ENCODE measurements at regions not wholly inside any gene's neighbourhood (a gene's known extent, or its start where the extent isn't known, plus 50 kb on each side); places are given as distances from the start of the nearest gene placed in this dataset.
"Not testable (repeated sequence)": the region's sequence is repeated elsewhere in the genome, so short reads cannot be mapped to it uniquely, and the experiment has no call there.

DNA sequence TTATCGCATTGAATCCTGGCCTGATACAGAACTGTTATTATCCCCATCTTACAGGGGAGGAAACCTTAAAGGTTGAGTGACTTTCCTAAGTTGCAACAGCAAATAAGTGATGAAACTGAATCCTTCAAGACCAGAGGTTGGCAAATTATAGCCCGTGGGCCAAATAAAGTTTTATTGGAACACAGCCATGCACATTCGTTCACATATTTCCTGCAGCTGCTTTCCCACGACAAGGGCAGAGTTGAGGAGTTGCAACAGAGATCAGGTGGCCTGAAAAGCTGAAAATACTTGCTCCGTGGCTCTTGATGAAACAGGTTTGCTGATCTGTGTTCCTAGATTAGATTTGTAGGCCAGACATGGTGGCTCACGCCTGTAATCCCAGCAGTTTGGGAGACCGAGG, 126.7 kb downstream of the PHETA1 start:
- intact Hi-C loops (cut with DNase I): no loop called here
- no peak for DNase-seq
- Histone ChIP-seq H3K4me1 (ENCODE audit: insufficient read depth) (no peaks in the 10 kb centered on the region), H3K4me3 (no peak overlapping the region), H3K36me3 (no peaks in the 10 kb centered on the region), H3K9me3 (no peaks in the 10 kb centered on the region), H3K27ac (no peak overlapping the region), H3K27me3 (no peaks in the 10 kb centered on the region)
- 72 to 74% (median 74%) methylated on average over 7 of the region's 7 CpGs for WGBS, 3 donors
- TF ChIP-seq POLR2A (IDR thresholded peaks at IDR 0.05) (no peak), EP300 (IDR thresholded peaks at IDR 0.05) (no peak), CTCF (IDR thresholded peaks at IDR 0.05) (no peak)

DNA sequence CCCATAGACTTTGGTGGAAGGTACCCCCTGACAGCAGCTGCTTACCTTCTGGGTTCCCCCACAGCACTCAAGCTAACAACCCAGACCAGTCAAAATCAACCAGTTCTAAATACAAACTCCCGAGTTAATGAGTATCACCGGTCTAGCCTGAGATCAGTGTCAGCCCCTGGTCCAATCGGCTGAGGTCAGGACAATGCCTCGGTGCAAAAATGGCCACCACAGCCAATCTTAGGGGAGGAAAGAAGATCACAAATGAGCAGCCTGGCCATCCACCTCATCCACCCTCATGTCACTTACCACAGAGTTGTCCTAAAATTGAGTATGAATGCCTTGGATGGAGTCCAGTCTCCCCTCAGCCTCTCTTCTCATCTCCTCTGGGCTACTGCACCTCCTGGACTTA, 128.5 kb downstream of the PHETA1 start:
- Histone ChIP-seq H3K27me3 (no peaks in the 10 kb centered on the region), H3K4me1 (ENCODE audit: insufficient read depth) (no peaks in the 10 kb centered on the region), H3K27ac (no peak overlapping the region), H3K4me3 (no peak overlapping the region), H3K36me3 (no peaks in the 10 kb centered on the region), H3K9me3 (no peaks in the 10 kb centered on the region)
- intact Hi-C loops (cut with DNase I): no loop called here
- no peak for DNase-seq
- 70 to 77% (median 74%) methylated on average over 4 of the region's 4 CpGs for WGBS, 3 donors
- TF ChIP-seq POLR2A (IDR thresholded peaks at IDR 0.05): no peak
- TF ChIP-seq CTCF (IDR thresholded peaks at IDR 0.05): no peak
- no peak for TF ChIP-seq EP300 (IDR thresholded peaks at IDR 0.05)

DNA sequence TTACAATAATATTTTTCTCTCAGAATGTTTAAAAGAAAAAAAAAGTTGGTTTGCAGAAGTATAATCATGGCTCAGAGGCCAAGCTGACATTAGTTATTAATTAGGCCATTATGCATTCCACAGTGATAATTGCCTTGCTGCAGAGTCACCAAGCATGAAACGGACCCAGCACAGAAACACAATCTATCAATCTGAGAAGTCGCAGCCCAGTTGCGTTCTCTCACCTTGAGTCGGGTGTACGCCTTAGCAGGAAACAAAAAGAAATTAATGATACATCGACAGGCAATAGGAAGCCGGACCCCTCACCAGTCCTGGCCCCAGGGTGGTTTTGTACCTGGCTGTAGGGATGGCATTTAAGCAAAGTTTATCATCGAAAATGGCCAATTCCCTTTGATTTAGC, 129.7 kb downstream of the PHETA1 start:
- TF ChIP-seq EP300 (IDR thresholded peaks at IDR 0.05): no peak
- TF ChIP-seq POLR2A (IDR thresholded peaks at IDR 0.05): no peak
- no peak for TF ChIP-seq CTCF (IDR thresholded peaks at IDR 0.05)
- H3K4me3 ChIP-seq: no peak overlapping the region
- intact Hi-C loops (cut with DNase I): no loop called here
- no peaks in the 10 kb centered on the region for H3K9me3 ChIP-seq
- H3K27me3 ChIP-seq: no peaks in the 10 kb centered on the region
- no peak overlapping the region for H3K27ac ChIP-seq
- no peak for DNase-seq
- WGBS, 3 donors: 59 to 76% (median 64%) methylated on average over 8 of the region's 8 CpGs
- no peaks in the 10 kb centered on the region for H3K4me1 ChIP-seq (ENCODE audit: insufficient read depth)
- H3K36me3 ChIP-seq: no peaks in the 10 kb centered on the region

DNA sequence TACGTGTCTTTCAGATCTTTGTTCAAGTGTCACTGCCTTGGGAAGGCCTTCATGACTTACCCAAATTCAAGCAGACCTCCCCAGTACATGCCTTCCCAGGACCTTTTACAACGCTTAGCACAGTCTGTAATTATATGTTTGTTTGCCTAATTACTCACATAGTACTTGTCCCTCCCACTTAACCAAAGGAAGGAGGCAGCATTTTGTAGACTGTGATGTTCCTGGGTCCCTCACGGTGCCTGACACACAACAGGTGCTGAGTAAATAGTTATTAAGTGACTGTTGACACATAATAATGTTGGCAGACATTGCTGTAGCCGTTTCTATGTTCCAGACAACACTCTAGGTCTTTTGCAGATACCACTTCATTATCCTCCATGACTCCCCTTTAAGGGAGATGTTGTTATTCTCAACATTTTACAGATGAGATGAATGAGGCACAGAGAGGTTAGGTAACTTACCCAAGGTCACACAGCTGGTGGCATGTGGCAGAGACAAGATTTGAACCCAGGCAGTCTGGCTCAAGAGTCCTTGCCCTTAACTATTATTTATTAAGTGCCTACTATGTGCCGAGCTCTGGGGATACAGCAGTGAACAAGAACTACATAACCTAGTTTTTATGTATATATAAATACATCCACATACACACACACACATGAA, 130.7 kb downstream of the PHETA1 start:
- Histone ChIP-seq H3K36me3 (no peaks in the 10 kb centered on the region), H3K27me3 (no peaks in the 10 kb centered on the region), H3K4me1 (ENCODE audit: insufficient read depth) (no peaks in the 10 kb centered on the region), H3K27ac (no peak overlapping the region), H3K9me3 (no peaks in the 10 kb centered on the region), H3K4me3 (no peak overlapping the region)
- WGBS, 3 donors: 37 to 56% (median 42%) methylated on average over 5 of the region's 5 CpGs
- no peak for DNase-seq
- intact Hi-C loops (cut with DNase I): no loop called here
- no peak for TF ChIP-seq CTCF (IDR thresholded peaks at IDR 0.05)
- TF ChIP-seq POLR2A (IDR thresholded peaks at IDR 0.05): no peak
- TF ChIP-seq EP300 (IDR thresholded peaks at IDR 0.05): no peak

DNA sequence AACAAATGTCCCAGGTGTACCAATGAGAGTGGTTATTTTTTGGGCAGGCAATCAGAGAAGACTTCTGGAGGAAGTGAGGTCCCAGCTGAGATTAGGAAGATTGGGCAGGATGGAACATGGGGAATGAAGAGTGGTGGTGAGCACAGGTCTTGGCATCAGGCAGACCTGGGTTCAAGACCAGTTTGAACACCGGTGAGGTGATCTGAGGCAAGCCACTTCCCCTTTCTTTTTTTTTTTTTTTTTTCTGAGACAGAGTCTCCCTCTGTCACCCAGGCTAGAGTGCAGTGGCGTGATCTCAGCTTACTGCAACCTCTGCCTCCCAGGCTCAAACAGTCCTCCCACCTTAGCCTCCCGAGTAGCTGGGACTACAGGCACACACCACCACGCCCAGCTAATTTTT, 134.4 kb downstream of the PHETA1 start:
- intact Hi-C loops (cut with DNase I); DNase-seq; H3K4me3 ChIP-seq; H3K9me3 ChIP-seq; H3K27ac ChIP-seq; H3K36me3 ChIP-seq; H3K4me1 ChIP-seq (ENCODE audit: insufficient read depth); H3K27me3 ChIP-seq: not testable (repeated sequence)
- WGBS, 3 donors: 82 to 90% (median 84%) methylated on average over 4 of the region's 4 CpGs

Measured in ovary (tissue), 7 donors.